ENCODE measurements at regions not wholly inside any gene's neighbourhood (a gene's known extent, or its start where the extent isn't known, plus 50 kb on each side); places are given as distances from the start of the nearest gene placed in this dataset.
"Not testable (repeated sequence)": the region's sequence is repeated elsewhere in the genome, so short reads cannot be mapped to it uniquely, and the experiment has no call there.

- TF ChIP-seq ZNF274 (IDR thresholded peaks at IDR 0.05; ENCODE audit: low read depth, low read length), result no peak
- no peak overlapping the region for H3K4me3 ChIP-seq (ENCODE audit: low read length)
These were observed 292.8 kb downstream of the FRK start for GRCh38 chr6:115767931-115768330.

GRCh38 chr6:115766745-115767462 is 293.8 kb downstream of the FRK start:
- no peak for TF ChIP-seq ZNF274 (IDR thresholded peaks at IDR 0.05; ENCODE audit: low read depth, low read length)
- no peak overlapping the region for H3K4me3 ChIP-seq (ENCODE audit: low read length)

- no peak for TF ChIP-seq ZNF274 (IDR thresholded peaks at IDR 0.05; ENCODE audit: low read depth, low read length)
These were observed 294.7 kb downstream of the FRK start for GRCh38 chr6:115765966-115766365.

DNA sequence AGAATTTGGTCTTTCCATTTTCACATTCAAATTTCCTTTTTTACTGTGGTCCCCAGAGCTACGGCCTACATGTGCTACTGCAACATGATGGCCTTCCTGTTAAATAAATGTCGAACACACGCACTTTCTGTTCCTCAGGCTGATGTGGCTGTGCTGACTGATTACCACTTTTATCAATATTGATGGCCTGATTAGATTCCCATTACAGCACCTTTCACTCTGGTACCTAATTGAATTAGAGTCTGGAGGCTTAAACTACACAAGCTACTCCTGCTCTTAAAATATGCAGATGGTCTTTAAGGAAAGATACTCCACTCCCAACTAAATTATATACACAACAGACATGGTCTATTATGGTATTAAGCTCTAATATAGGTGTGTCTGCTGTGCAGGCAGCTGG is 301.6 kb downstream of the FRK start:
- TF ChIP-seq ZNF274 (IDR thresholded peaks at IDR 0.05; ENCODE audit: low read depth, low read length), result no peak
- no peak overlapping the region for H3K4me3 ChIP-seq (ENCODE audit: low read length)

More at GRCh38 chr6:115765966-115766365, 294.7 kb downstream of the FRK start:
- H3K4me3 ChIP-seq (ENCODE audit: low read length), result no peak overlapping the region

DNA sequence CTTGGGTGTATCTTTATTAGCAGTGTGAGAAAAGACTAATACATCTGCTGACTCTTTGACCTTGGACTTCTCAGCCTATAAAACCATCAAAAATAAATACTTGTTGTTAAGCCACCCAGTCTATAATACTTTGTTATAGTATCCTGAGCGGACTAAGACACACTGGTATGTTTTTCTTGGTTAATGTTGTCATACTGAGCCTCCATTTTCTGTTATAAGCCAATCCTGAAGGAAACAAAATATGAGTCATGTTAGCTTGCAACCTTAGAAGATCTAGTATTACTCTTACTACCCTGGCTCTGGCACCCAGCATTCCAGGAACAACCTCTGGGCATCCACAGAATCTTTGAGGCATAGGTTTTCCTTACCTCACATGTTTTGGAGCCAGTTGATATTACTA is 307.2 kb downstream of the FRK start:
- TF ChIP-seq ZNF274 (IDR thresholded peaks at IDR 0.05; ENCODE audit: low read depth, low read length), result no peak
- H3K4me3 ChIP-seq (ENCODE audit: low read length), result no peak overlapping the region

DNA sequence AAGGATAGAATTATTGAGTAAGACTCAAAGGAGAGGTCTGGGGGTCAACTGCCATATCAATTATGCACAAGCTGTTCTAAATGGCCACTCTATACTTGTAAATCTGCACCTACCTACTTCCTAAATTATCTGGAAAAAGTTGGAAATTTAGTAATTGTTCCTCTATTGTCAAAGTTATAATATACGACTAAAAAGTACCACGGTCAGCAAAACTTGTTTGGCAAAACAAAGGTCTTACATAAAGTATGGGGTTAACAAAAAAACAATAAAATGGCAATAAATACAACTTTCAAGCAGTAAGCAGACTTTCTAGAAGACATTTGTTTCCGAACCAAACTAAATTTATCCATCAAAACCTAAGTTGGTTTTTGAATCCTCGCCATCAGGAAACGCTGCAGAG is 309.7 kb downstream of the FRK start:
- H3K4me3 ChIP-seq (ENCODE audit: low read length), result no peak overlapping the region
- TF ChIP-seq ZNF274 (IDR thresholded peaks at IDR 0.05; ENCODE audit: low read depth, low read length), result no peak

DNA sequence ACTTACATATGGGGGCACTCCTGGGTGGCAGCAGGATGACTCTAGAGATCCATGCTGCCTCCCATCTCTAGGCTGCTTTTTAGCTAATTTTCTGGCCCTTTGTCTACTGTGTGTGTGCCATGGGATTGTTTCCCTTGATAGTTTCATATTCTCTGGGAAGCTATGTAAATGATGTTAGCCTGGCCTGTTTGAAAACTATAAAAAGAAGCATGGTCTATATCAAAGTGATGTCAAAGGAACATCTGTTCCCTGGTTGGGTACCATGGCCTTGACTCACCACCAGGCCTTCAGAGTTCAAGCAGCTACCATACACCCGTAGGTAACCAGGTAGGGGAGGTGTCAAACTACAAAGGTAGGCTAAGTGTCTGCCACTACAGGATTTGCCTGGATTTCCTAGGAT is 310.4 kb downstream of the FRK start:
- H3K4me3 ChIP-seq (ENCODE audit: low read length), result no peak overlapping the region
- no peak for TF ChIP-seq ZNF274 (IDR thresholded peaks at IDR 0.05; ENCODE audit: low read depth, low read length)

DNA sequence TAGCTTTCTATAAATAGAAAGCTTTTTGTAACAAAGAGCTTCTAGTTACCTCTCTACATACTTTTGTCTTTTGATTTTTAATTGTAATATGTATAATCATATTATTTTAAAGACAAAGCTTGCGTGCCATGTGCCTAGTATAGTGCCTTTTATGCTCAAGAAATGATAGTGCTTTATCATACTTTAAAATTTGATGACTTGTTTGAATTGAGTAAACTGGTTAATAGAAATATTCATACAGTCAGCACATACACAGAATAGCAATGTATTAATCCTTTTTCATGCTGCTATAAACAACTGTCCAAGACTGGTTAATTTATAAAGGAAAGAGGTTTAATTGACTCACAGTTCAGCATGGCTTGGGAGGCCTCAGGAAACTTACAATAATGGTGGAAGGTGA is 313.0 kb downstream of the FRK start:
- no peak overlapping the region for H3K4me3 ChIP-seq (ENCODE audit: low read length)
- TF ChIP-seq ZNF274 (IDR thresholded peaks at IDR 0.05; ENCODE audit: low read depth, low read length), result no peak

GRCh38 chr6:115746583-115746982 is 314.1 kb downstream of the FRK start:
- not testable (repeated sequence) for H3K4me3 ChIP-seq (ENCODE audit: low read length)

- no peak for TF ChIP-seq ZNF274 (IDR thresholded peaks at IDR 0.05; ENCODE audit: low read depth, low read length)
- H3K4me3 ChIP-seq (ENCODE audit: low read length), result no peak overlapping the region
These were observed 319.8 kb downstream of the FRK start for GRCh38 chr6:115740907-115741306.

- TF ChIP-seq ZNF274 (IDR thresholded peaks at IDR 0.05; ENCODE audit: low read depth, low read length), result no peak
- H3K4me3 ChIP-seq (ENCODE audit: low read length), result no peak overlapping the region
These were observed 325.1 kb downstream of the FRK start for GRCh38 chr6:115735610-115736009.

DNA sequence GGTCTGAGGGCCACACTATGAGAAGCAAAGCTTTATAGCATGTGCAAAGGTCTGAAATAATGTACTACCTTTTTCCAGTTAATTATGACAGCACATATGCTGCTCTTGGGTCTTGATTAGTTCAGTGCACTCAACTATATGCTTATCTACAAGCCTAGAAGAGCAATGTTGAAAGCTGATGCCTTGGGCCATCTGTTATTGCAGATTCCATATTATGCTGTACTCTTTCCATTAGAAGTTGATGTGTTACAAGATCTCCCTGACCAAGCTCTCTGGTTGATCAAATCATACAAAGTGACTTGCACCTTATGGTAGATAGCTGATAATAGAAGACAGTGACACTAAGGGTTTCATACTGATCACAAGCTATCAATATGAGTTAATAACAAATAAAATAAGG is 327.3 kb downstream of the FRK start:
- no peak for TF ChIP-seq ZNF274 (IDR thresholded peaks at IDR 0.05; ENCODE audit: low read depth, low read length)
- no peak overlapping the region for H3K4me3 ChIP-seq (ENCODE audit: low read length)

DNA sequence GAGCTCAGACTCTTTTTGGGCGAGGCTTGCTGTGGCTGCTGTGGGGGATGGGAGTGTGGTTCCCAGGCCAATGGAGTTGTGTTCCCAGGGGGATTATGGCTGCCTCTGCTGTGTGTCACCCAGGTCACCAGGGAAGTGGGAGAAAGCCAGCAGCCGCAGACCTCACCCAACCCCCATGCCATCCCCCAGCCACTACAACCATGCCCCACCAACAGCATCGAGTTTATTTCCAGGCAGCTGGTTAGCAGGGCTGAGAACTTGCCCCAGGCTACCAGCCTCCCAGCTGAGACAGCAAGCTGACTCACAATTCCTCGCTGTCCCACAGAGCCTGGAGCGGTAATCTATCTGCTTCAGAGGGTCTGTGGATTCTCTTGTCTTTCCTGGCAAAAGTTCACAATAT is 331.7 kb downstream of the FRK start:
- no peak overlapping the region for H3K4me3 ChIP-seq (ENCODE audit: low read length)
- TF ChIP-seq ZNF274 (IDR thresholded peaks at IDR 0.05; ENCODE audit: low read depth, low read length), result no peak

DNA sequence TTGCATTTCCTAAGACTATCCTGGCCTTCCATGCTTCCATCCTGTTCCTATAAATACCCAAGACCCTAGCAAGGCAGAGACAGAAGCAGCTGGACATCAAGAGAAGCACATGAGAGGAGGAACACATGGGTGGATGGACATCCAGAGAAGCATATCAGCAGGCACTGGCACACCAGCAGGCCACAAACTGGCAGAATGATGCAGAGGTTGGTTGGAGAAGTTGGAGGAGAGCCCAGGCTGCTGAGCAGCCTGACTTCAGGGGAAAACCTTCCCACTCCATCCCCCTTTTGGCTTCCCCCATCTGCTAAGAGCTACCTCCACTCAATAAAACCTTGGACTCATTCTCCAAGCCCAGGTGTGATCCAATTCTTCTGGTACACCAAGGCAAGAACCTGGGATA is 332.5 kb downstream of the FRK start:
- H3K4me3 ChIP-seq (ENCODE audit: low read length), result no peak overlapping the region
- no peak for TF ChIP-seq ZNF274 (IDR thresholded peaks at IDR 0.05; ENCODE audit: low read depth, low read length)

DNA sequence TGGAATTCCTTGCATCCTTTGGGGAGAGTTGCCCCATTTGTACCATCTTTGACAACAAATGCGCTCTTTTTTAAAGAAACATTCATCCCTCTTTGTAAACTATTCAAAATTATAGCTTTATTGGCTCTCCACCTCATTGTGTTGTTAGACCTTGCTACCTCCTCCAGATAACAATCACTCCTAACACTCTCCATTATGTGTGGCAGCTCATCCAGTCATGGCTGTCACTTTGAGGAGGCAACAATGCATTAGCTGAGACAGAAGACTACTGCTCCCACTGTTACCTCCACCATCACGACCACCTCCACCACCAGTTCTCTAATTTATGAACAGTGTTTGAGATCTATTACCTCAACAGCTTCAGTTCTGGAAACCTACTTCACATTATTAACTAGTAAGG is 339.1 kb downstream of the FRK start:
- TF ChIP-seq ZNF274 (IDR thresholded peaks at IDR 0.05; ENCODE audit: low read depth, low read length), result no peak
- H3K4me3 ChIP-seq (ENCODE audit: low read length), result no peak overlapping the region

- TF ChIP-seq ZNF274 (IDR thresholded peaks at IDR 0.05; ENCODE audit: low read depth, low read length), result no peak
- no peak overlapping the region for H3K4me3 ChIP-seq (ENCODE audit: low read length)
These were observed 339.8 kb downstream of the FRK start for GRCh38 chr6:115720900-115721299.
